Testis (tissue), 2 donors: ENCODE measurements at regions not wholly inside any gene's neighbourhood (a gene's known extent, or its start where the extent isn't known, plus 50 kb on each side); places are given as distances from the start of the nearest gene placed in this dataset.

Experiments
- DNase-seq: peaks from one replicate; pipeline ENCODE4 v3.0.0-alpha.2; 2019
- H3K27ac ChIP-seq, 2 donors: fragments of 200-600 bp; sonication (generic); one replicate each; pipeline ENCODE4 v1.5.1; 2019
- H3K27me3 ChIP-seq: fragments of 200-600 bp; sonication (generic); one replicate; pipeline ENCODE4 v1.5.1; 2019
- H3K36me3 ChIP-seq: fragments of 200-600 bp; sonication (generic); one replicate; pipeline ENCODE4 v1.5.1; 2017; ENCODE audit warnings: low read depth; ENCODE audit errors: missing control alignments
- H3K4me1 ChIP-seq: fragments of 200-600 bp; sonication (generic); one replicate; pipeline ENCODE4 v1.5.1; 2019
- H3K4me3 ChIP-seq, 2 donors: fragments of 200-600 bp; sonication (generic); one replicate each; pipeline ENCODE4 v1.5.1; 2017 to 2019
- H3K9me3 ChIP-seq: fragments of 200-600 bp; sonication (generic); one replicate; pipeline ENCODE4 v1.5.1; 2017
- CTCF ChIP-seq, 3 experiments: fragments of 450-650 bp in 2 of 3; fragments of 200-600 bp in 1 of 3; sonication (generic) in 1 of 3; IDR thresholded peaks; one replicate each; pipeline ENCODE4 v1.5.1; 2016 to 2019; ENCODE audit warnings: antibody characterized with exemption in 3 of 3, mild to moderate bottlenecking in 2 of 3, moderate library complexity in 1 of 3
- POLR2A ChIP-seq: fragments of 450-650 bp; IDR thresholded peaks from one replicate; pipeline ENCODE4 v1.6.1; 2017; ENCODE audit warnings: antibody characterized with exemption, mild to moderate bottlenecking, moderate library complexity
- WGBS, 2 donors: methylation state at CpG; one replicate each; pipeline ENCODE4 v1.1.5; 2018; 5-methylcytosine and 5-hydroxymethylcytosine counted together
- intact Hi-C: fragments of 100-400 bp; cut with DNase I; formaldehyde crosslinking; loops from one replicate; pipeline ENCODE4 v1.15.1; 2023; ENCODE audit warnings: low total_unique reads

DNA sequence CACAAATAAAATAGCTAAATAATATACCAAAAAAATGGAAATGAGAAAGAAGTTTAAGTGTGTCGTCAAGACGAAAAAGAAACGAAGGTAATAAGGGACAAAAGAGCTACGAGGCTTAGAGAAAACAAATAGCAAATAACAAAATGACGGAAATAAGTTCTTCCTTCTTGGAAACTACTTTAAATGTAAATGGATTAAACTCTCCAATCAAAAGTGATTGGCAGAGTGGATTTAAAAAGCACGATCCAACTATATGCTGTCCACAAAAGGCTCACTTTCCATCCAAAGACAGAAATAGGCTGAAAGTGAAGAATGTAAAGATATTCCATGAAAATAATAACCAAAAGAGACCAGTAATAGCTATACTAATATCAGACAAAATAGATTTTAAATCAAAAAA, 82.4 kb downstream of the DIO3 start:
- H3K36me3 ChIP-seq = no peaks in the 10 kb centered on the region
- 78 to 86% methylated on average over 6 of the region's 6 CpGs for WGBS, 2 donors
- no peaks in the 10 kb centered on the region for H3K27me3 ChIP-seq
- no peak overlapping the region for H3K27ac ChIP-seq
- no peaks in the 10 kb centered on the region for H3K4me1 ChIP-seq
- H3K9me3 ChIP-seq = no peaks in the 10 kb centered on the region
- DNase-seq = no peak
- no peak overlapping the region for H3K4me3 ChIP-seq
- TF ChIP-seq CTCF (IDR thresholded peaks at IDR 0.05) (no peak), POLR2A (no peak)
- intact Hi-C loops = no loop called here

- H3K9me3 ChIP-seq = no peaks in the 10 kb centered on the region
- no peak for TF ChIP-seq CTCF (IDR thresholded peaks at IDR 0.05)
- TF ChIP-seq POLR2A = no peak
- intact Hi-C loops = no loop called here
- H3K27me3 ChIP-seq = no peaks in the 10 kb centered on the region
- DNase-seq = no peak
- WGBS, 2 donors = 75 to 86% methylated on average over 2 of the region's 2 CpGs
- H3K36me3 ChIP-seq = no peaks in the 10 kb centered on the region
- no peaks in the 10 kb centered on the region for H3K4me1 ChIP-seq
- no peak overlapping the region for H3K4me3 ChIP-seq
- no peak overlapping the region for H3K27ac ChIP-seq
These were observed 92.8 kb downstream of the DIO3 start for GRCh38 chr14:101654051-101654450.

GRCh38 chr14:101657372-101657771, 96.1 kb downstream of the DIO3 start:
- TF ChIP-seq POLR2A (no peak), CTCF (IDR thresholded peaks at IDR 0.05) (no peak)
- intact Hi-C loops = no loop called here
- DNase-seq = no peak
- Histone ChIP-seq H3K27ac (no peak overlapping the region), H3K9me3 (no peaks in the 10 kb centered on the region), H3K27me3 (no peaks in the 10 kb centered on the region), H3K4me3 (no peak overlapping the region), H3K36me3 (no peaks in the 10 kb centered on the region), H3K4me1 (no peaks in the 10 kb centered on the region)

DNA sequence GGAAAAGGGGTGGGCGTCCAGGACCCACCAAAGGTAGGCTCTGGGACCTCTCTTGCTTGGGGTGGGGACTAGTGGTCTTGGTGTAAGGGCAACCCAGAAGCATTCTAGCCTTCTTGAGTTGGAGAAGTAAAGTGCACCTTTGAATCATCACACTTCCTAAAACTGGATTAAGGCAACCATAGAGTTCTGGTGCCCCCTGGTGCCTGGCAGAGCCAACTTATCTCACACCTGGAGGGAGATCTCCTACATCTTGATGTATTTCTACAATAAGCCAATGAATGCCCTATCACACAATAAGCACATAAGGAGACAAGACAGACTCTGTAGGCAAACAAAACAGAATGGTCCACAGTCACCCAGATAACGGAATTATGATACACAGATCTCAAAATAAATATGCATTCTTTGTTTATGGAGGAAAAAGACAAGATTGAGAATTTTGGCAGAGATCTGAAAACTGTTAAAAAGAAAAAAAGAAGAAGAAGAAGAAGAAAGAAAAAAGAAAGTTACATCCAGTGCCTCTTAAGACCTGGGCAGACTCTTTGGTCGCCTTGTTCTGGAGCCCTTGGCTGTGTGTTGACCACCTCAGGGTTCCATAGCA, 95.9 kb upstream of the PPP2R5C start:
- H3K9me3 ChIP-seq = no peaks in the 10 kb centered on the region
- TF ChIP-seq POLR2A (no peak), CTCF (IDR thresholded peaks at IDR 0.05) (peak; percentile 25 to 63 (median 58))
- 57 to 60% methylated on average over 3 of the region's 3 CpGs for WGBS, 2 donors
- H3K27me3 ChIP-seq = no peaks in the 10 kb centered on the region
- no peaks in the 10 kb centered on the region for H3K4me1 ChIP-seq
- no peak overlapping the region for H3K4me3 ChIP-seq
- H3K27ac ChIP-seq = no peak overlapping the region
- intact Hi-C loops = no loop called here
- no peaks in the 10 kb centered on the region for H3K36me3 ChIP-seq
- peak; percentile 62 for DNase-seq

GRCh38 chr14:101666264-101666663, 95.2 kb upstream of the PPP2R5C start:
- no peak for TF ChIP-seq POLR2A
- no peak for TF ChIP-seq CTCF (IDR thresholded peaks at IDR 0.05)
- WGBS, 2 donors = 48 to 66% methylated on average over 12 to 16 of the region's 16 CpGs
- Histone ChIP-seq H3K4me1 (no peaks in the 10 kb centered on the region), H3K27ac (no peak overlapping the region), H3K36me3 (no peaks in the 10 kb centered on the region), H3K27me3 (no peaks in the 10 kb centered on the region), H3K4me3 (peak overlapping the region; percentile 0 to 38), H3K9me3 (no peaks in the 10 kb centered on the region)
- DNase-seq = no peak
- intact Hi-C loops = no loop called here
